Osteoblast (primary cell): ENCODE measurements at regions not wholly inside any gene's neighbourhood (a gene's known extent, or its start where the extent isn't known, plus 50 kb on each side); places are given as distances from the start of the nearest gene placed in this dataset.

Experiments used
- DNase-seq: peaks from one replicate; pipeline ENCODE4 v3.0.0; 2011; ENCODE audit warnings: low spot score, mixed read lengths; ENCODE audit not compliant: insufficient read length; ENCODE audit errors: missing footprints
- H2AFZ ChIP-seq: 2 replicates; pipeline ENCODE4 v1.6.0; 2011; ENCODE audit warnings: mild to moderate bottlenecking, low read length
- H3K27ac ChIP-seq: 2 replicates; pipeline ENCODE4 v1.5.1; 2011; ENCODE audit warnings: mild to moderate bottlenecking, low read depth, low read length, moderate library complexity
- H3K27me3 ChIP-seq: 2 replicates; pipeline ENCODE4 v1.6.0; 2012; ENCODE audit warnings: mild to moderate bottlenecking, control low read depth, inconsistent platforms, low read length, moderate library complexity; ENCODE audit not compliant: insufficient read depth
- H3K36me3 ChIP-seq: 2 replicates; pipeline ENCODE4 v1.5.1; 2011; ENCODE audit warnings: mild to moderate bottlenecking, low read length, control low read depth, moderate library complexity; ENCODE audit not compliant: insufficient read depth
- H3K4me1 ChIP-seq: 2 replicates; pipeline ENCODE4 v1.5.1; 2011; ENCODE audit warnings: mild to moderate bottlenecking, low read length, control low read depth, moderate library complexity; ENCODE audit not compliant: insufficient read depth
- H3K4me2 ChIP-seq: 2 replicates; pipeline ENCODE4 v1.6.0; 2011; ENCODE audit warnings: mild to moderate bottlenecking, low read length; ENCODE audit not compliant: insufficient read depth
- H3K4me3 ChIP-seq: fragments of 200-600 bp; sonication (generic); 3 replicates; pipeline ENCODE4 v1.5.1; 2012; ENCODE audit warnings: mild to moderate bottlenecking, low read length, inconsistent platforms; ENCODE audit not compliant: insufficient read depth
- H3K79me2 ChIP-seq: 2 replicates; pipeline ENCODE4 v1.6.0; 2012; ENCODE audit warnings: mild to moderate bottlenecking, low read length, control low read depth, inconsistent platforms; ENCODE audit not compliant: insufficient read depth
- H3K9me3 ChIP-seq: 2 replicates; pipeline ENCODE4 v1.5.1; 2011; ENCODE audit warnings: low read depth, low read length, control low read depth
- H4K20me1 ChIP-seq: 2 replicates; pipeline ENCODE4 v1.6.0; 2012; ENCODE audit warnings: mild to moderate bottlenecking, low read length, control low read depth; ENCODE audit not compliant: insufficient read depth
- CTCF ChIP-seq: IDR thresholded peaks from 2 replicates; pipeline ENCODE4 v1.5.1; 2011; ENCODE audit warnings: mild to moderate bottlenecking, low read depth, low read length, moderate library complexity; ENCODE audit errors: extremely low read depth

GRCh38 chr9:102875687-102876086 lies 119.4 kb upstream of the CYLC2 start:
- H3K79me2 ChIP-seq, result no peaks in the 10 kb centered on the region
- no peak overlapping the region for H3K27ac ChIP-seq
- H3K36me3 ChIP-seq, result no peaks in the 10 kb centered on the region
- no peaks in the 10 kb centered on the region for H3K4me1 ChIP-seq
- H3K4me3 ChIP-seq, result no peak overlapping the region
- H3K27me3 ChIP-seq, result no peaks in the 10 kb centered on the region
- no peak for DNase-seq
- TF ChIP-seq CTCF, result no peak
- H3K4me2 ChIP-seq, result no peak overlapping the region
- H4K20me1 ChIP-seq, result no peaks in the 10 kb centered on the region
- peaks cover 3% of the 10 kb centered on the region for H3K9me3 ChIP-seq
- H2AFZ ChIP-seq, result no peak overlapping the region

GRCh38 chr9:102867488-102867887 lies 127.6 kb upstream of the CYLC2 start:
- Histone ChIP-seq H3K4me2 (no peak overlapping the region), H3K79me2 (no peaks in the 10 kb centered on the region), H2AFZ (no peak overlapping the region)

DNA sequence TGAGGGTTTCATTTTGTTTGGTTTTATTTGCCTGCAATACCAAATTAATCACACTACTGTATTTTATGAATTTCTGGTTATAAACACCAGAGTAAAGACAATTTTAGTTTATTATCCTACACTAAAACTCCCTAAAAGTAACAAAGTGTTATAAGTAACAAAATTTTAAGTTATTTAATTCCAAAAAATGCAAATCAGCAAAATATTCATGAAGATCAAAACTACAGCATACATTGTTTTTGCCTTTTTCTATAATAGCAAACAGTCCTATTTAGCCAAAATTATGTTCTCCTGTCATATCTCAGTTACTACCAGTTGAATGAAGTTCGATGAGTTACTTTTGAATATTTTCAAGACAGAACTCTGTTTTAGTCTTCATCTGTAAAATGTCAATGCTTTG lies 132.7 kb upstream of the CYLC2 start:
- no peaks in the 10 kb centered on the region for H4K20me1 ChIP-seq
- no peaks in the 10 kb centered on the region for H3K36me3 ChIP-seq
- no peak overlapping the region for H2AFZ ChIP-seq
- H3K4me2 ChIP-seq, result no peak overlapping the region
- H3K27ac ChIP-seq, result no peak overlapping the region
- no peaks in the 10 kb centered on the region for H3K4me1 ChIP-seq
- H3K9me3 ChIP-seq, result no peaks in the 10 kb centered on the region
- no peak overlapping the region for H3K4me3 ChIP-seq
- no peak for TF ChIP-seq CTCF
- no peaks in the 10 kb centered on the region for H3K79me2 ChIP-seq
- no peak for DNase-seq
- H3K27me3 ChIP-seq, result no peaks in the 10 kb centered on the region

More at GRCh38 chr9:102867488-102867887, 127.6 kb upstream of the CYLC2 start:
- TF ChIP-seq CTCF, result no peak
- DNase-seq, result no peak
- Histone ChIP-seq H3K27ac (no peak overlapping the region), H3K4me3 (no peak overlapping the region), H3K36me3 (no peaks in the 10 kb centered on the region), H3K9me3 (no peaks in the 10 kb centered on the region), H3K4me1 (no peaks in the 10 kb centered on the region), H4K20me1 (no peaks in the 10 kb centered on the region), H3K27me3 (no peaks in the 10 kb centered on the region)

GRCh38 chr9:102855641-102856040 lies 139.5 kb upstream of the CYLC2 start:
- no peak for TF ChIP-seq CTCF
- Histone ChIP-seq H4K20me1 (no peaks in the 10 kb centered on the region), H3K27me3 (no peaks in the 10 kb centered on the region), H3K4me2 (no peak overlapping the region), H3K27ac (no peak overlapping the region), H3K4me1 (no peaks in the 10 kb centered on the region), H3K36me3 (no peaks in the 10 kb centered on the region), H3K79me2 (no peaks in the 10 kb centered on the region), H3K4me3 (no peak overlapping the region), H3K9me3 (no peaks in the 10 kb centered on the region), H2AFZ (no peak overlapping the region)
- no peak for DNase-seq
